ENCODE measurements at regions not wholly inside any gene's neighbourhood (a gene's known extent, or its start where the extent isn't known, plus 50 kb on each side); places are given as distances from the start of the nearest gene placed in this dataset.

DNA sequence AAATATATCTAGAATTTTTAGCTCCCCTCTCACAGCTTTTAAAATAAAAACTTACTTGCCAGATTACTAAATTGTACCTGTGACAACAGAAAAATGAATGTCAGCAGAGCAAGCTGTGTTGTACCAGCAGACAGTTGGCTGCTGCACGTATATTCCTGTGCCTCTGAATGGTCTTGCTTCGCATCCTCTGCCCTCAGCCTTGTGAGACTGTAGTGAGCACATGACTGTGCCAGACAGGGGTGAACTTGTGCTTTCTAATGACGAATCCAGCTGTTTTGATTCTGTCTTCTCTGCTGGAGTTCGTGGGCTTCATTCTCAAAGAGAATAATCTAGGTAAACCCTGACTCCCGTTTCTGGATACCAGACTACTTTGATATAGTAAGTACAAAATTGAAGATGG is 58.3 kb upstream of the FRMD6 start:
- TF ChIP-seq EZH2phosphoT487 (IDR thresholded peaks at IDR 0.05; ENCODE audit: insufficient read depth, low read depth) (no peak), EZH2 (IDR thresholded peaks at IDR 0.05; ENCODE audit: insufficient read depth, poor library complexity, severe bottlenecking) (no peak)
